Panc1 (cell line): ENCODE measurements at regions not wholly inside any gene's neighbourhood (a gene's known extent, or its start where the extent isn't known, plus 50 kb on each side); places are given as distances from the start of the nearest gene placed in this dataset.

Source experiments
- ATAC-seq: fragments of 200-7000 bp; cut with Tn5 transposase; 2 replicates; pipeline ENCODE4 v1.9.1; 2020; ENCODE audit warnings: mild to moderate bottlenecking, moderate library complexity
- BruUV-seq: library from RNA; stranded (reverse); fragments of 400-500 nt; replicated peaks from 2 replicates; lab custom pipeline; 2021; lab: Mats Ljungman, UMichigan
- CTCF ChIA-PET: fragments of 300-600 bp; sonication (Branson Sonifier 250); formaldehyde crosslinking; loops from one replicate; lab custom pipeline; 2022; ENCODE audit warnings: antibody characterized with exemption; lab: Charles Lee
- POLR2A ChIA-PET: fragments of 300-600 bp; sonication (Branson Sonifier 250); formaldehyde crosslinking; loops from one replicate; lab custom pipeline; 2022; ENCODE audit warnings: antibody characterized with exemption; lab: Charles Lee
- DNase-seq: peaks from one replicate; pipeline ENCODE4 v3.0.0-alpha.2; 2010; ENCODE audit warnings: low read depth, low spot score
- H3K27ac ChIP-seq: 2 replicates; pipeline ENCODE4 v1.5.1; 2011; ENCODE audit warnings: mild to moderate bottlenecking, low read length, inconsistent platforms
- H3K27me3 ChIP-seq: fragments of 200-500 bp; sonication (Bioruptor generic); 2 replicates; pipeline ENCODE4 v1.6.0; 2014; ENCODE audit warnings: low read length, inconsistent platforms; ENCODE audit not compliant: control insufficient read depth, insufficient read depth
- H3K36me3 ChIP-seq: fragments of 200-500 bp; sonication (Bioruptor generic); 2 replicates; pipeline ENCODE4 v1.5.1; 2014; ENCODE audit warnings: inconsistent platforms, mild to moderate bottlenecking, low read length, moderate library complexity; ENCODE audit not compliant: control insufficient read depth, insufficient read depth
- H3K4me1 ChIP-seq: 2 replicates; pipeline ENCODE4 v1.5.1; 2011; ENCODE audit warnings: inconsistent platforms, mild to moderate bottlenecking, low read length, moderate library complexity; ENCODE audit not compliant: control insufficient read depth, insufficient read depth
- H3K4me3 ChIP-seq, 2 experiments: 2 replicates each; pipeline ENCODE4 v1.5.1; 2011 to 2012; ENCODE audit warnings: low read depth in 2 of 2, low read length in 2 of 2, mild to moderate bottlenecking in 2 of 2, inconsistent platforms in 1 of 2, moderate library complexity in 1 of 2
- H3K9me3 ChIP-seq: fragments of 200-500 bp; sonication (Bioruptor generic); 2 replicates; pipeline ENCODE4 v1.5.1; 2014; ENCODE audit warnings: low read depth, mild to moderate bottlenecking, inconsistent platforms, low read length, moderate library complexity; ENCODE audit not compliant: control insufficient read depth, insufficient read depth
- CTCF ChIP-seq: fragments of 450-650 bp; IDR thresholded peaks from 2 replicates; pipeline ENCODE4 v1.5.1; 2017; ENCODE audit warnings: mild to moderate bottlenecking
- POLR2AphosphoS5 ChIP-seq: IDR thresholded peaks from 2 replicates; pipeline ENCODE4 v1.6.1; 2012; ENCODE audit warnings: mild to moderate bottlenecking, low read depth, low read length, moderate library complexity
- REST ChIP-seq, 2 experiments: IDR thresholded peaks; 2 replicates each; pipeline ENCODE4 v1.6.1; 2011 to 2012; ENCODE audit warnings: low read depth in 2 of 2, control low read depth in 1 of 2, low read length in 1 of 2, mild to moderate bottlenecking in 1 of 2, moderate library complexity in 1 of 2; ENCODE audit not compliant: insufficient read depth in 1 of 2
- SIN3A ChIP-seq: IDR thresholded peaks from 2 replicates; pipeline ENCODE4 v1.6.1; 2012; ENCODE audit warnings: low read depth, mild to moderate bottlenecking, low read length, moderate library complexity, borderline replicate concordance; ENCODE audit not compliant: insufficient read depth
- TCF7L2 ChIP-seq: IDR thresholded peaks from 2 replicates; pipeline ENCODE4 v1.6.1; 2011; ENCODE audit warnings: mild to moderate bottlenecking, low read depth, low read length, inconsistent platforms
- in situ Hi-C: cut with HindIII; loops from 2 replicates; pipeline ENCODE4 v1.10.0; 2016; ENCODE audit warnings: low sequenced_read_pairs, low pct_unique_long_range_greater_than_20kb
- intact Hi-C: fragments of 100-400 bp; cut with micrococcal nuclease; formaldehyde crosslinking; loops from one replicate; pipeline ENCODE4 v1.10.0; 2022; ENCODE audit not compliant: unreplicated experiment

- H3K4me3 ChIP-seq: no peak overlapping the region
- BruUV-seq: no TSS peak
- in situ Hi-C loops (no loop called here), intact Hi-C loops (no loop called here)
- H3K4me1 ChIP-seq: peaks cover 11% of the 10 kb centered on the region; the same call in 1 of the 2 replicates
- no peaks in the 10 kb centered on the region for H3K9me3 ChIP-seq
- ATAC-seq (no peak), DNase-seq (no peak)
- no peak overlapping the region for H3K27ac ChIP-seq
- ChIA-PET POLR2A (no interaction called here), CTCF (no interaction called here)
- H3K27me3 ChIP-seq: no peaks in the 10 kb centered on the region
- TF ChIP-seq TCF7L2 (no peak), REST (IDR thresholded peaks at IDR 0.05; ENCODE audit: insufficient read depth in 1 of 2, low read depth in 2 of 2, low read length in 1 of 2) (no peak), POLR2AphosphoS5 (no peak), CTCF (no peak), SIN3A (no peak)
- H3K36me3 ChIP-seq: no peaks in the 10 kb centered on the region
Observed at GRCh38 chr6:169367507-169367906, 113.9 kb upstream of the THBS2 start.

GRCh38 chr6:169366258-169366901 is 112.7 kb upstream of the THBS2 start:
- Histone ChIP-seq H3K36me3 (no peaks in the 10 kb centered on the region), H3K27ac (no peak overlapping the region), H3K4me3 (no peak overlapping the region), H3K27me3 (no peaks in the 10 kb centered on the region), H3K9me3 (no peaks in the 10 kb centered on the region), H3K4me1 (peaks cover 8% of the 10 kb centered on the region; the same call in 1 of the 2 replicates)
- CTCF ChIA-PET: no interaction called here
- intact Hi-C loops: no loop called here
- no TSS peak for BruUV-seq
- POLR2A ChIA-PET: no interaction called here
- TF ChIP-seq SIN3A (no peak), REST (IDR thresholded peaks at IDR 0.05; ENCODE audit: insufficient read depth in 1 of 2, low read depth in 2 of 2, low read length in 1 of 2) (no peak), POLR2AphosphoS5 (no peak), TCF7L2 (no peak), CTCF (no peak)
- ATAC-seq (no peak), DNase-seq (no peak)
- in situ Hi-C loops: no loop called here
